Mesenchymal stem cell (in vitro differentiated cells and primary cell): ENCODE measurements at regions not wholly inside any gene's neighbourhood (a gene's known extent, or its start where the extent isn't known, plus 50 kb on each side); places are given as distances from the start of the nearest gene placed in this dataset.

ENCODE experiments used
- DNase-seq: peaks from one replicate; pipeline ENCODE4 v3.0.0-alpha.2; 2013
- H2AFZ ChIP-seq: one replicate; pipeline ENCODE4 v1.6.1; 2013; ENCODE audit warnings: low read depth, mild to moderate bottlenecking, control low read depth, inconsistent platforms, low read length, moderate library complexity
- H2AK5ac ChIP-seq: 2 replicates; pipeline ENCODE4 v1.6.1; 2013; ENCODE audit warnings: low read length, moderate library complexity, mild to moderate bottlenecking, inconsistent platforms; ENCODE audit not compliant: severe bottlenecking
- H2BK120ac ChIP-seq: one replicate; pipeline ENCODE4 v1.6.1; 2013; ENCODE audit warnings: low read depth, mild to moderate bottlenecking, inconsistent platforms, low read length, moderate library complexity
- H2BK12ac ChIP-seq, 2 experiments: one replicate each; pipeline ENCODE4 v1.6.1; 2013; ENCODE audit warnings: inconsistent platforms in 2 of 2, low read length in 2 of 2, mild to moderate bottlenecking in 2 of 2, moderate library complexity in 2 of 2, control low read depth in 1 of 2
- H2BK15ac ChIP-seq: one replicate; pipeline ENCODE4 v1.6.1; 2013; ENCODE audit warnings: mild to moderate bottlenecking, low read depth, inconsistent platforms; ENCODE audit not compliant: poor library complexity, severe bottlenecking
- H2BK5ac ChIP-seq: 2 replicates; pipeline ENCODE4 v1.6.1; 2013; ENCODE audit warnings: low read depth, mild to moderate bottlenecking, low read length, control low read depth, inconsistent platforms; ENCODE audit not compliant: poor library complexity, severe bottlenecking
- H3K14ac ChIP-seq, 2 experiments: one replicate each; pipeline ENCODE4 v1.6.1; 2013; ENCODE audit warnings: inconsistent platforms in 2 of 2, low read length in 2 of 2, control low read depth in 1 of 2, mild to moderate bottlenecking in 1 of 2, moderate library complexity in 1 of 2
- H3K18ac ChIP-seq, 2 experiments: one replicate each; pipeline ENCODE4 v1.6.1; 2013; ENCODE audit warnings: inconsistent platforms in 2 of 2, low read length in 2 of 2, control low read depth in 1 of 2, low read depth in 1 of 2, mild to moderate bottlenecking in 1 of 2
- H3K23ac ChIP-seq, 2 experiments: one replicate each; pipeline ENCODE4 v1.6.1; 2013; ENCODE audit warnings: inconsistent platforms in 2 of 2, low read length in 2 of 2, mild to moderate bottlenecking in 2 of 2, moderate library complexity in 2 of 2, control low read depth in 1 of 2
- H3K27ac ChIP-seq: 2 replicates; pipeline ENCODE4 v1.5.1; 2013; ENCODE audit warnings: mild to moderate bottlenecking, moderate library complexity, low read length, control low read depth, inconsistent platforms; ENCODE audit not compliant: poor library complexity, severe bottlenecking
- H3K27me3 ChIP-seq, 2 experiments: 2 replicates each; pipeline versions ENCODE4 v1.6.1 to v1.7.0; 2013; ENCODE audit warnings: low read length in 2 of 2, mild to moderate bottlenecking in 2 of 2, moderate library complexity in 2 of 2, control low read depth in 1 of 2, inconsistent platforms in 1 of 2; ENCODE audit not compliant: control insufficient read depth in 1 of 2, insufficient read depth in 1 of 2
- H3K36me3 ChIP-seq, 2 experiments: 2 replicates each; pipeline versions ENCODE4 v1.6.1 to v1.7.0; 2013; ENCODE audit warnings: low read length in 2 of 2, control low read depth in 1 of 2, inconsistent platforms in 1 of 2, low read depth in 1 of 2, mild to moderate bottlenecking in 1 of 2; ENCODE audit not compliant: insufficient read depth in 2 of 2, control insufficient read depth in 1 of 2
- H3K4ac ChIP-seq, 2 experiments: one replicate each; pipeline ENCODE4 v1.6.1; 2013; ENCODE audit warnings: inconsistent platforms in 2 of 2, low read length in 2 of 2, mild to moderate bottlenecking in 2 of 2, moderate library complexity in 2 of 2, control low read depth in 1 of 2, low read depth in 1 of 2
- H3K4me1 ChIP-seq: 2 replicates; pipeline ENCODE4 v1.6.1; 2013; ENCODE audit warnings: low read depth, low read length, control low read depth; ENCODE audit not compliant: control insufficient read depth, insufficient read depth
- H3K4me2 ChIP-seq: 2 replicates; pipeline ENCODE4 v1.6.1; 2013; ENCODE audit warnings: low read length, mild to moderate bottlenecking, inconsistent platforms; ENCODE audit not compliant: poor library complexity, severe bottlenecking
- H3K4me3 ChIP-seq, 2 experiments: 2 replicates each; pipeline versions ENCODE4 v1.5.1 to v1.7.0; 2013; ENCODE audit warnings: low read length in 2 of 2, mild to moderate bottlenecking in 2 of 2, control low read depth in 1 of 2, low read depth in 1 of 2; ENCODE audit not compliant: insufficient read depth in 1 of 2
- H3K79me1 ChIP-seq: replicated peaks from 2 replicates; pipeline ENCODE4 v1.6.1; 2013; ENCODE audit warnings: mild to moderate bottlenecking, control low read depth, low read length, inconsistent platforms; ENCODE audit not compliant: poor library complexity, severe bottlenecking
- H3K9ac ChIP-seq: 2 replicates; pipeline ENCODE4 v1.7.0; 2013; ENCODE audit warnings: mild to moderate bottlenecking, low read length, moderate library complexity
- H3K9me3 ChIP-seq: 2 replicates; pipeline ENCODE4 v1.7.0; 2013; ENCODE audit warnings: mild to moderate bottlenecking, low read length; ENCODE audit not compliant: control insufficient read depth
- H4K8ac ChIP-seq: one replicate; pipeline ENCODE4 v1.6.1; 2013; ENCODE audit warnings: inconsistent platforms, mild to moderate bottlenecking, low read length, moderate library complexity
- H4K91ac ChIP-seq: one replicate; pipeline ENCODE4 v1.6.1; 2013; ENCODE audit warnings: mild to moderate bottlenecking, low read length, inconsistent platforms
- WGBS: methylation state at CpG from one replicate; pipeline ENCODE4 v1.1.7; 2013; ENCODE audit warnings: mixed read lengths; 5-methylcytosine and 5-hydroxymethylcytosine counted together

DNA sequence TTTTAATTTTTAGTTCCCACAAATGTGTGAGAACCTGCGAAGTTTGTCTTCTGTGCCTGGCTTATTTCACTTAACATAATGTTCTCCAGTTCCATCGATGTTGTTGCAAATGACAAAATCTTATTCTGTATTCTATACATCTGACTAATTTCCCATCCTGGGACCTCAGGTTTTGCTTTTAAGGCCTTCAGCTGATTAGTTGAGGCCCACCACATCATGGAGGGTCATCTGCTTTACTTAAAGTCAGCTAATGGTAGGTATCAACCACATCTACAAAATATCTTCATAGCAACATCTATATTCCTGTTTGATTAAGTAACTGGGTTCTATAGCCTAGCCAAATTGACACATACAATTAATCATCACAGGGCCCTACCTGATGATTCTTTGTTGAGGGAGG is 534.0 kb downstream of the EFNB2 start:
- Histone ChIP-seq H3K18ac (no peak overlapping the region), H4K91ac (no peak overlapping the region)

GRCh38 chr13:105997581-105998550 is 537.6 kb downstream of the EFNB2 start:
- peak overlapping the region; percentile 30 for H4K8ac ChIP-seq
- H2BK15ac ChIP-seq = no peak overlapping the region
- H2AFZ ChIP-seq = no peak overlapping the region
- H2BK5ac ChIP-seq = no peak overlapping the region
- no peak overlapping the region for H2AK5ac ChIP-seq
- H3K14ac ChIP-seq = peak overlapping the region in 1 of 2 experiments; percentile 26
- H3K9ac ChIP-seq = no peak overlapping the region
- H2BK120ac ChIP-seq = no peak overlapping the region
- H2BK12ac ChIP-seq = no peak overlapping the region
- H3K4me2 ChIP-seq = no peak overlapping the region
- H3K4ac ChIP-seq = no peak overlapping the region
- H3K79me1 ChIP-seq = no peaks in the 10 kb centered on the region
- peak overlapping the region in 1 of 2 experiments; percentile 28 for H3K4me3 ChIP-seq
- H3K27me3 ChIP-seq = no peaks in the 10 kb centered on the region
- H3K23ac ChIP-seq = no peak overlapping the region
- peak overlapping the region; percentile 34 for H4K91ac ChIP-seq
- H3K18ac ChIP-seq = no peak overlapping the region
- no peak for DNase-seq
- no peaks in the 10 kb centered on the region for H3K4me1 ChIP-seq
- H3K36me3 ChIP-seq = no peaks in the 10 kb centered on the region
- no peaks in the 10 kb centered on the region for H3K9me3 ChIP-seq
- WGBS = 90% methylated on average over 29 of the region's 29 CpGs
- H3K27ac ChIP-seq = no peak overlapping the region

More for the DNA sequence above, 534.0 kb downstream of the EFNB2 start:
- Histone ChIP-seq H2BK120ac (no peak overlapping the region), H3K4me3 (no peak overlapping the region), H3K4me2 (no peak overlapping the region), H3K79me1 (no peaks in the 10 kb centered on the region), H2BK15ac (no peak overlapping the region), H3K27ac (no peak overlapping the region), H3K9ac (no peak overlapping the region), H3K14ac (no peak overlapping the region), H2AK5ac (no peak overlapping the region), H3K27me3 (no peaks in the 10 kb centered on the region), H3K4ac (no peak overlapping the region), H3K4me1 (no peaks in the 10 kb centered on the region), H3K23ac (no peak overlapping the region), H2BK12ac (no peak overlapping the region), H4K8ac (no peak overlapping the region), H3K36me3 (no peaks in the 10 kb centered on the region), H2BK5ac (no peak overlapping the region), H3K9me3 (no peaks in the 10 kb centered on the region), H2AFZ (no peak overlapping the region)
- 100% methylated on average over 1 of the region's 2 CpGs for WGBS
- no peak for DNase-seq

DNA sequence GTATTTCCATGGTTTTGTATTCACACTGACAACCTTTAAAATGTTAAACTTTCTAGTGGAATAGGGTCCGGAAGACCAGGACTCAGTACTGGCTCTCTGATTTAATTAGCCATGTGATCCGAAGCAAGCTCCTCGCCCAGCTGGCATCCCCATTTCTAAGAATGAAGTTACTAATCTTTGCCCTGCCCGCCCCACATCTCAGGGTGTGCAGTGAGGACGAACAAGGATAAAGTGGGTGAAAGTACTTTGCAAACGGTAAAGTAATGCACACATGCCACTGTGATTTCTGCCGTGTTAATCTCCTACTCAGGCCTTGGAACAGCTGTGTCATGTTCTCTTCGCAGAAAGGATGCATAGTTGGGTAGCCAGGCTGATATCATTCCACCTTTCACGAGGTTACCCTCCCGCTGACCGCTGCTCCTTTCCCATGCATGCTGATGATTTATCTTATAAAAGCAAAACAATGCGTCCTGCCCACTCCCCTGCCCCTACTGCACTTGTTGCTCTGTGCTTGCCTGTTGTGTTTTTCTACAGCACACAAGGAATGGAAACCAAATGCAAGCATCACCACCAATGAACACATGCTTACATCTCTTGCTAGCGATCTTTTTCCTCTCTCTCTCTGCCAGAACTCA is 539.0 kb downstream of the EFNB2 start:
- Histone ChIP-seq H3K36me3 (no peaks in the 10 kb centered on the region), H3K4ac (no peak overlapping the region), H3K18ac (no peak overlapping the region), H2BK120ac (no peak overlapping the region), H3K4me1 (no peaks in the 10 kb centered on the region), H2AFZ (no peak overlapping the region), H3K27ac (no peak overlapping the region), H3K4me2 (no peak overlapping the region), H2BK15ac (no peak overlapping the region), H3K9ac (no peak overlapping the region), H3K9me3 (no peaks in the 10 kb centered on the region), H3K23ac (no peak overlapping the region), H3K4me3 (no peak overlapping the region), H2BK5ac (no peak overlapping the region), H2BK12ac (no peak overlapping the region), H3K27me3 (no peaks in the 10 kb centered on the region), H2AK5ac (no peak overlapping the region), H4K91ac (no peak overlapping the region), H3K14ac (no peak overlapping the region), H4K8ac (no peak overlapping the region), H3K79me1 (no peaks in the 10 kb centered on the region)
- DNase-seq = no peak
- WGBS = 90% methylated on average over 13 of the region's 13 CpGs

DNA sequence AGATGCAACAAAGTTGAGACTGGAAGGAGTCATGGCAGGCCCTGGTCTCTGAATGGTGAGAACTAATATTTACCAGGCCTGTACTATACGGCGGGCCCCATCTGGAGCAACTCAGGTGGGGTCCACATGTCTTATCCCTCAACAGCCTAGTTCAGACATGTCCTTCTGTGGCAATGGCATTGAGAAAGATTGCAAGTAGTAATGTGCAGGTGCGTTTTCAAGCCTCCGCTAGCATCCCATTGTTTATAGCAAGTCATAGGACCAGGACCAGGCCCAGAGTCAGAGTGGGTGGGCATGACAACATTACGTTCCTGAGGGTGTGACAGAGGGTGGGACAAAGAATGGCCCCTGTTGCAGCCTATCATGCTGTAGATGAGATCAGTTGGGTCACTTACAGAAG is 541.1 kb downstream of the EFNB2 start:
- H3K23ac ChIP-seq = no peak overlapping the region
- H2AK5ac ChIP-seq = no peak overlapping the region
- no peak overlapping the region for H2AFZ ChIP-seq
- WGBS = 97% methylated on average over 5 of the region's 5 CpGs
- H3K36me3 ChIP-seq = no peaks in the 10 kb centered on the region
- H2BK12ac ChIP-seq = no peak overlapping the region
- H3K4me1 ChIP-seq = no peaks in the 10 kb centered on the region
- H3K27ac ChIP-seq = no peak overlapping the region
- H4K8ac ChIP-seq = no peak overlapping the region
- no peak overlapping the region for H3K4me2 ChIP-seq
- no peaks in the 10 kb centered on the region for H3K79me1 ChIP-seq
- H2BK5ac ChIP-seq = no peak overlapping the region
- no peak overlapping the region for H2BK120ac ChIP-seq
- H3K9ac ChIP-seq = no peak overlapping the region
- no peak overlapping the region for H2BK15ac ChIP-seq
- no peak overlapping the region for H3K18ac ChIP-seq
- H3K9me3 ChIP-seq = no peaks in the 10 kb centered on the region
- no peak overlapping the region for H3K4me3 ChIP-seq
- no peak overlapping the region for H3K4ac ChIP-seq
- no peak overlapping the region for H4K91ac ChIP-seq
- no peak for DNase-seq
- no peak overlapping the region for H3K14ac ChIP-seq
- no peaks in the 10 kb centered on the region for H3K27me3 ChIP-seq
